ENCODE measurements at regions not wholly inside any gene's neighbourhood (a gene's known extent, or its start where the extent isn't known, plus 50 kb on each side); places are given as distances from the start of the nearest gene placed in this dataset.

- no peak for DNase-seq (ENCODE audit: low read depth)
- no peak for TF ChIP-seq CTCF (IDR thresholded peaks at IDR 0.05; ENCODE audit: control insufficient read depth, insufficient read depth, low read depth, low read length, missing control alignments)
- H3K4me3 ChIP-seq (ENCODE audit: control insufficient read depth, low read depth, low read length) = no peak overlapping the region
Measured at GRCh38 chr5:124079062-124079461, 567.1 kb downstream of the CSNK1G3 start.

GRCh38 chr5:124074500-124074899 is 562.5 kb downstream of the CSNK1G3 start:
- no peak overlapping the region for H3K4me3 ChIP-seq (ENCODE audit: control insufficient read depth, low read depth, low read length)
- no peak for DNase-seq (ENCODE audit: low read depth)
- TF ChIP-seq CTCF (IDR thresholded peaks at IDR 0.05; ENCODE audit: control insufficient read depth, insufficient read depth, low read depth, low read length, missing control alignments) = no peak

GRCh38 chr5:124072570-124072969 is 560.6 kb downstream of the CSNK1G3 start:
- no peak for DNase-seq (ENCODE audit: low read depth)
- no peak overlapping the region for H3K4me3 ChIP-seq (ENCODE audit: control insufficient read depth, low read depth, low read length)
- no peak for TF ChIP-seq CTCF (IDR thresholded peaks at IDR 0.05; ENCODE audit: control insufficient read depth, insufficient read depth, low read depth, low read length, missing control alignments)

- DNase-seq (ENCODE audit: low read depth) = no peak
- no peak for TF ChIP-seq CTCF (IDR thresholded peaks at IDR 0.05; ENCODE audit: control insufficient read depth, insufficient read depth, low read depth, low read length, missing control alignments)
- H3K4me3 ChIP-seq (ENCODE audit: control insufficient read depth, low read depth, low read length) = no peak overlapping the region
Measured at GRCh38 chr5:124071039-124071438, 559.1 kb downstream of the CSNK1G3 start.

GRCh38 chr5:124065508-124065907 is 553.5 kb downstream of the CSNK1G3 start:
- H3K4me3 ChIP-seq (ENCODE audit: control insufficient read depth, low read depth, low read length) = no peak overlapping the region
- DNase-seq (ENCODE audit: low read depth) = no peak
- no peak for TF ChIP-seq CTCF (IDR thresholded peaks at IDR 0.05; ENCODE audit: control insufficient read depth, insufficient read depth, low read depth, low read length, missing control alignments)

- no peak for TF ChIP-seq CTCF (IDR thresholded peaks at IDR 0.05; ENCODE audit: control insufficient read depth, insufficient read depth, low read depth, low read length, missing control alignments)
- H3K4me3 ChIP-seq (ENCODE audit: control insufficient read depth, low read depth, low read length) = no peak overlapping the region
- DNase-seq (ENCODE audit: low read depth) = no peak
Measured at GRCh38 chr5:124064956-124065355, 553.0 kb downstream of the CSNK1G3 start.

GRCh38 chr5:124061663-124062062 is 549.7 kb downstream of the CSNK1G3 start:
- no peak for TF ChIP-seq CTCF (IDR thresholded peaks at IDR 0.05; ENCODE audit: control insufficient read depth, insufficient read depth, low read depth, low read length, missing control alignments)
- DNase-seq (ENCODE audit: low read depth) = no peak
- H3K4me3 ChIP-seq (ENCODE audit: control insufficient read depth, low read depth, low read length) = no peak overlapping the region
